Stimulated activated memory B cell treated with anti-CD40 and anti-IgM and Interleukin-4, amounts not matched to agents 10 μg/mL and 1 μg/mL and 100 μg/mL, for 72 hours (primary cell): ENCODE measurements at regions not wholly inside any gene's neighbourhood (a gene's known extent, or its start where the extent isn't known, plus 50 kb on each side); places are given as distances from the start of the nearest gene placed in this dataset.

Source experiments
- ATAC-seq: fragments of 150-1000 bp; cut with Tn5 transposase; 2 replicates; pipeline ENCODE4 v1.10.0; 2021
- H3K27ac Mint-ChIP-seq: one replicate; pipeline ENCODE4 v1.8.0; 2022; ENCODE audit warnings: mild to moderate bottlenecking, mixed read lengths
- H3K27me3 Mint-ChIP-seq: one replicate; pipeline ENCODE4 v1.8.0; 2022; ENCODE audit warnings: mixed read lengths
- H3K36me3 Mint-ChIP-seq: one replicate; pipeline ENCODE4 v1.8.0; 2022; ENCODE audit warnings: mixed read lengths
- H3K4me1 Mint-ChIP-seq: one replicate; pipeline ENCODE4 v1.8.0; 2022; ENCODE audit warnings: mixed read lengths
- H3K4me3 Mint-ChIP-seq: one replicate; pipeline ENCODE4 v1.8.0; 2022; ENCODE audit warnings: mild to moderate bottlenecking, moderate library complexity, mixed read lengths
- H3K9me3 Mint-ChIP-seq: one replicate; pipeline ENCODE4 v1.8.0; 2022; ENCODE audit warnings: mixed read lengths

DNA sequence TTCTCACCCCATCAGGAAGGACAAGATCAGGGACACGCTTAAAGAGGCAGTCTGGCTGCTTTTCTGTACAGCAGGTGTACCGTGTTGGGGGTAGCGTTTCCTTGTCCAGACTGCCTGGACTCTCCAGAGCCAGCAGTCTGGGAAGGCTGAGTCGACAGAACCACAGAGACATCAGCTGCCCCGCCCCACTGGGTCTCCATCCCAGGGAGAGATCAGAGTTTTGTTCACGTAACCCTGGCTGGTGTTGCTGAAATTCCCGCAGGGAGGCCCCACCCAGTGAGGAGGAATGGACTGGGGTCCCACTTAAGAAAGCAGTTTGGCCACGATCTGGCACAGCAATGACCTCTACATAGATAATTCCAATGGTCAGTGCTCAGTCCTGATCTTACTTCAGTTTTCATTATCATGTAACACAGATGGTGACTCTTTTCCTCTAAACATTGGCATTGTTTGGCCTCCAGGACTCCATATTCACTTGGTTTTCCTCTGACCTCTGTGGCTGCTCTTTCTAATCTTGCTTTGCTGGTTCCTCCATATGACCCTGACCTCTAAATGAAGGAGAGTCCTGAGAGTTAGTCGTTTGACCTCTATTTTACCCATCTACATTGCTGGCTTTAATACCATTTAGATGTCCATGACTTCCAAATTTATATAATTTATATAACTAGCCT is 89.6 kb upstream of the LRRC55 start:
- peaks cover 3% of the 10 kb centered on the region for H3K9me3 Mint-ChIP-seq
- no peak overlapping the region for H3K27ac Mint-ChIP-seq
- H3K4me3 Mint-ChIP-seq = no peak overlapping the region
- no peaks in the 10 kb centered on the region for H3K36me3 Mint-ChIP-seq
- no peak for ATAC-seq
- no peaks in the 10 kb centered on the region for H3K4me1 Mint-ChIP-seq
- peaks cover 13% of the 10 kb centered on the region for H3K27me3 Mint-ChIP-seq

DNA sequence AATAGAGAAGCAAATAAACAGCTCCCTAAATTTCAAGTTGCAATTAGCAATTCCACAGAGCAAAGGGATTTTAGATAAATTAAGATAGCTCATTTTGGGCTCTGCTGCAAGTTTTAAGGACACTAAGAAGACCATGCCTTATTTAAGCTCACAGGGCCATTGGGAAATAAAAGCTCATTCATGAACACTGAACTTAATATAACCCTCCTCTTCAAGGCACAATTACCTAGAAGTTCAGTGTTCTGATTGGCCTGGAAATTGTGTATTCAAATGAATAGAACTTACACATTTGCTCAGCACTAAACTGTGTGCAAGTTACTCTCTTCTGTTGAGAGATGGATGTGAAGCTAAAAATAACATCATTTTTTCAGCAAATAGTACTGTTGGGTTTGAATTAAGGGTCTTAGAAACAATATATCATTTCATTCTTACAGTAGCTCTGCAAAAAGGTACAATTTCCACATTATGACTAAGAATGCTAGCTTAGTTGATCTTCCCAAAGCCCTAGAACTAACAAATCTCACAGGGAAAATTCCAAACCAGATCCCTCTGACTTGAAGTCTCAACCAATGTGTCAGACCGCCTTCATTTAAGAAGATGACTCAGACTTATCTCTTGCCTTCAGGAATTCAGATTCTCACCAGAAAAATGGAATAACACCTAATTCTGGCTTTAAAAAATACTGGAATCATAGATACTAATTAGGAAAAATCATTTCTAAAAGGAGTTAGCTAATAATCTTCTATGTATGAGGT is 87.4 kb upstream of the LRRC55 start:
- Mint-ChIP-seq H3K27me3 (peaks cover 13% of the 10 kb centered on the region), H3K4me1 (no peaks in the 10 kb centered on the region), H3K9me3 (peaks cover 3% of the 10 kb centered on the region), H3K36me3 (no peaks in the 10 kb centered on the region), H3K4me3 (no peak overlapping the region), H3K27ac (no peak overlapping the region)
- ATAC-seq = no peak

- H3K27me3 Mint-ChIP-seq = peaks cover 13% of the 10 kb centered on the region
- no peaks in the 10 kb centered on the region for H3K36me3 Mint-ChIP-seq
- H3K4me3 Mint-ChIP-seq = no peak overlapping the region
- H3K9me3 Mint-ChIP-seq = peaks cover 3% of the 10 kb centered on the region
- no peaks in the 10 kb centered on the region for H3K4me1 Mint-ChIP-seq
- no peak overlapping the region for H3K27ac Mint-ChIP-seq
- ATAC-seq = no peak
Measured at GRCh38 chr11:57095417-57095816, 86.3 kb upstream of the LRRC55 start.

- Mint-ChIP-seq H3K4me1 (no peaks in the 10 kb centered on the region), H3K27me3 (peaks cover 13% of the 10 kb centered on the region), H3K9me3 (peaks cover 3% of the 10 kb centered on the region), H3K4me3 (no peak overlapping the region), H3K36me3 (no peaks in the 10 kb centered on the region), H3K27ac (no peak overlapping the region)
- ATAC-seq = no peak
Measured at GRCh38 chr11:57095896-57096295, 85.9 kb upstream of the LRRC55 start.

GRCh38 chr11:57097149-57097548 is 84.6 kb upstream of the LRRC55 start:
- H3K36me3 Mint-ChIP-seq = no peaks in the 10 kb centered on the region
- no peaks in the 10 kb centered on the region for H3K4me1 Mint-ChIP-seq
- no peak for ATAC-seq
- H3K4me3 Mint-ChIP-seq = no peak overlapping the region
- H3K27ac Mint-ChIP-seq = no peak overlapping the region
- H3K9me3 Mint-ChIP-seq = peaks cover 3% of the 10 kb centered on the region
- H3K27me3 Mint-ChIP-seq = peaks cover 13% of the 10 kb centered on the region

DNA sequence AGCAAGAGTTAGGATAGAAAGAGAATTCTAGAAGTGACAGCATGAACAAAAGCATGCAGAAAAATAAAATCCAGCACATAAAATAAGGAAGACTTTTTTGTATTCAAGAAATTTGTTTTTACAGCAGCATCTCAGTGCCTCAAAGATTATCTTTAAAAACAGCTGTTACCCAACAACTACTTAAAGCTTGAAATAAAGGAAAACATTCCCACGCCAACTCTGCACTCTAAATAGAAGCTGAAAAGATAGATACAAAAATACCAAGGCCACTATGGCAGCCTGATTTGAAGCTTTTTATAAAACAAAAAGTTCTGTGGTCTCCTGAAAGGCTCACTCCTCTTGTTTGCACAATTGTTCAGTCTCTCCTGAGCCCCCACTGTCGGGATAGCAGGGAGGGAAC is 83.6 kb upstream of the LRRC55 start:
- Mint-ChIP-seq H3K36me3 (no peaks in the 10 kb centered on the region), H3K27me3 (peaks cover 6% of the 10 kb centered on the region), H3K4me3 (no peak overlapping the region), H3K4me1 (no peaks in the 10 kb centered on the region), H3K9me3 (no peaks in the 10 kb centered on the region), H3K27ac (no peak overlapping the region)
- no peak for ATAC-seq

- no peaks in the 10 kb centered on the region for H3K4me1 Mint-ChIP-seq
- H3K36me3 Mint-ChIP-seq = no peaks in the 10 kb centered on the region
- no peak for ATAC-seq
- no peak overlapping the region for H3K27ac Mint-ChIP-seq
- no peak overlapping the region for H3K4me3 Mint-ChIP-seq
- no peaks in the 10 kb centered on the region for H3K27me3 Mint-ChIP-seq
- H3K9me3 Mint-ChIP-seq = no peaks in the 10 kb centered on the region
Measured at GRCh38 chr11:57100638-57101331, 81.0 kb upstream of the LRRC55 start.

- Mint-ChIP-seq H3K36me3 (no peaks in the 10 kb centered on the region), H3K27ac (no peak overlapping the region), H3K27me3 (no peaks in the 10 kb centered on the region), H3K4me1 (no peaks in the 10 kb centered on the region), H3K9me3 (peaks cover 9% of the 10 kb centered on the region), H3K4me3 (no peak overlapping the region)
- no peak for ATAC-seq
Measured at GRCh38 chr11:57103899-57104605, 77.7 kb upstream of the LRRC55 start.

- no peaks in the 10 kb centered on the region for H3K27me3 Mint-ChIP-seq
- H3K9me3 Mint-ChIP-seq = peaks cover 13% of the 10 kb centered on the region
- no peak overlapping the region for H3K27ac Mint-ChIP-seq
- H3K4me1 Mint-ChIP-seq = no peaks in the 10 kb centered on the region
- no peak overlapping the region for H3K4me3 Mint-ChIP-seq
- H3K36me3 Mint-ChIP-seq = no peaks in the 10 kb centered on the region
- ATAC-seq = no peak
Measured at GRCh38 chr11:57109331-57109730, 72.4 kb upstream of the LRRC55 start.

DNA sequence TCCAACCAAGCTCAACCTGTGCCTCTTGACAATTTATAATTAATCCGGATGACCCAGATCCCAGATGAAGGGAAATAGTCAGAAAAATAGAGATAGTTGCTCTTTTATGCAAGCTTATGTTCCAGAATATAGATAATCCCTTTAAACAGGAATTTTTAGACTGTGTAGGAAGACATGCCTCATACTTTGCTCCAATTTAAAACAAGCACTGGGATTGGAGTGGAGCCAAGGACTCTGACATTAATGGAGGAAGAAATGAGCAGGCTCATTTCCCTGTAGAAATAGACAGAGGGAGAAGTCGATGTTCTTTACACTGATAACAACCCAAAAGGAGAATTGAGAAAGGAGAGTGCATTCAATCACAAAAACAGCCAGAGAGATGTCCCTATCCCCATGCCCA is 70.1 kb upstream of the LRRC55 start:
- peaks cover 10% of the 10 kb centered on the region for H3K9me3 Mint-ChIP-seq
- no peaks in the 10 kb centered on the region for H3K27me3 Mint-ChIP-seq
- H3K36me3 Mint-ChIP-seq = no peaks in the 10 kb centered on the region
- no peak for ATAC-seq
- no peaks in the 10 kb centered on the region for H3K4me1 Mint-ChIP-seq
- H3K27ac Mint-ChIP-seq = no peak overlapping the region
- H3K4me3 Mint-ChIP-seq = no peak overlapping the region

GRCh38 chr11:57116654-57117053 is 65.1 kb upstream of the LRRC55 start:
- Mint-ChIP-seq H3K27me3 (no peaks in the 10 kb centered on the region), H3K4me1 (no peaks in the 10 kb centered on the region), H3K36me3 (no peaks in the 10 kb centered on the region), H3K9me3 (no peaks in the 10 kb centered on the region), H3K4me3 (no peak overlapping the region), H3K27ac (no peak overlapping the region)
- ATAC-seq = no peak

- no peak overlapping the region for H3K4me3 Mint-ChIP-seq
- H3K27ac Mint-ChIP-seq = no peak overlapping the region
- no peaks in the 10 kb centered on the region for H3K4me1 Mint-ChIP-seq
- no peaks in the 10 kb centered on the region for H3K27me3 Mint-ChIP-seq
- no peaks in the 10 kb centered on the region for H3K36me3 Mint-ChIP-seq
- H3K9me3 Mint-ChIP-seq = no peaks in the 10 kb centered on the region
- no peak for ATAC-seq
Measured at GRCh38 chr11:57120192-57120965, 61.4 kb upstream of the LRRC55 start.

GRCh38 chr11:57121996-57122395 is 59.8 kb upstream of the LRRC55 start:
- peaks cover 7% of the 10 kb centered on the region for H3K27me3 Mint-ChIP-seq
- ATAC-seq = no peak
- no peak overlapping the region for H3K27ac Mint-ChIP-seq
- no peaks in the 10 kb centered on the region for H3K4me1 Mint-ChIP-seq
- H3K4me3 Mint-ChIP-seq = no peak overlapping the region
- no peaks in the 10 kb centered on the region for H3K9me3 Mint-ChIP-seq
- H3K36me3 Mint-ChIP-seq = no peaks in the 10 kb centered on the region

GRCh38 chr11:57123590-57123989 is 58.2 kb upstream of the LRRC55 start:
- no peaks in the 10 kb centered on the region for H3K36me3 Mint-ChIP-seq
- H3K9me3 Mint-ChIP-seq = no peaks in the 10 kb centered on the region
- no peak overlapping the region for H3K4me3 Mint-ChIP-seq
- H3K4me1 Mint-ChIP-seq = no peaks in the 10 kb centered on the region
- H3K27ac Mint-ChIP-seq = no peak overlapping the region
- no peak for ATAC-seq
- H3K27me3 Mint-ChIP-seq = peaks cover 17% of the 10 kb centered on the region

DNA sequence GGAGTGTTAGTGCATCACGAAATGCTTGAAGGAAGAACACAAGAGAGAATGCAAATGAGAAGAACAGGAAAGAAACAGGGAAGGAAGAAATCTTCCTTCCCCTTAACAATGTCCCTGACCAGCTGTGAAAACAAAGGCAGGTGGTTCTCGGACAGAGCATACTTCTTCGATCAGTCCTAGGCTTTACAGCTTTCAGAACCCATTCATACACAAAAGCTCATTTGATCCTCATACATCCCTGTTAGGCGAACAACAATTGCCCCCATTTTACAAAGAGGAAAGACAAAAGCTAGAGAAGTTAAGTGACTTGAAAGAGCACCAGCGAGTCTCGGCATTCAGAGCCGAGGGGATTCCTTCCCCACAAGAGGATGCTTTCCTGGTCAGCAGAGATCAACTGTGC is 57.2 kb upstream of the LRRC55 start:
- H3K4me1 Mint-ChIP-seq = no peaks in the 10 kb centered on the region
- H3K27me3 Mint-ChIP-seq = peaks cover 18% of the 10 kb centered on the region
- no peaks in the 10 kb centered on the region for H3K36me3 Mint-ChIP-seq
- no peak overlapping the region for H3K27ac Mint-ChIP-seq
- no peaks in the 10 kb centered on the region for H3K9me3 Mint-ChIP-seq
- no peak overlapping the region for H3K4me3 Mint-ChIP-seq
- ATAC-seq = no peak
